WERI-Rb-1 (cell line): ENCODE measurements at regions not wholly inside any gene's neighbourhood (a gene's known extent, or its start where the extent isn't known, plus 50 kb on each side); places are given as distances from the start of the nearest gene placed in this dataset.

ENCODE experiments used
- DNase-seq: peaks from one replicate; pipeline ENCODE4 v3.0.0-alpha.2; 2020
- H3K27ac ChIP-seq: fragments of 250-450 bp; sonication (Bioruptor Pico); 2 replicates; pipeline ENCODE4 v1.5.1; 2020; ENCODE audit warnings: mild to moderate bottlenecking, moderate library complexity
- H3K27me3 ChIP-seq: fragments of 250-450 bp; sonication (Bioruptor Pico); 2 replicates; pipeline ENCODE4 v1.5.1; 2021; ENCODE audit warnings: mild to moderate bottlenecking, low read depth, moderate library complexity; ENCODE audit not compliant: insufficient read depth, severe bottlenecking
- H3K36me3 ChIP-seq: fragments of 250-450 bp; sonication (Bioruptor Pico); 2 replicates; pipeline ENCODE4 v1.5.1; 2020; ENCODE audit warnings: mild to moderate bottlenecking, moderate library complexity
- H3K4me3 ChIP-seq: 2 replicates; pipeline ENCODE4 v1.5.1; 2011; ENCODE audit warnings: low read depth, mild to moderate bottlenecking, control low read depth, low read length
- H3K9me3 ChIP-seq: fragments of 250-450 bp; sonication (Bioruptor Pico); 2 replicates; pipeline ENCODE4 v1.5.1; 2021; ENCODE audit warnings: mild to moderate bottlenecking, moderate library complexity; ENCODE audit not compliant: severe bottlenecking
- TF ChIP-seq, protein P1 (sequence below): IDR thresholded peaks from 2 replicates; pipeline ENCODE4 v1.5.1; 2011; ENCODE audit warnings: low read depth, mild to moderate bottlenecking, control low read depth, inconsistent platforms, low read length

GRCh38 chr15:57870667-57871066, 164.2 kb downstream of the POLR2M start:
- TF ChIP-seq, protein P1, sequence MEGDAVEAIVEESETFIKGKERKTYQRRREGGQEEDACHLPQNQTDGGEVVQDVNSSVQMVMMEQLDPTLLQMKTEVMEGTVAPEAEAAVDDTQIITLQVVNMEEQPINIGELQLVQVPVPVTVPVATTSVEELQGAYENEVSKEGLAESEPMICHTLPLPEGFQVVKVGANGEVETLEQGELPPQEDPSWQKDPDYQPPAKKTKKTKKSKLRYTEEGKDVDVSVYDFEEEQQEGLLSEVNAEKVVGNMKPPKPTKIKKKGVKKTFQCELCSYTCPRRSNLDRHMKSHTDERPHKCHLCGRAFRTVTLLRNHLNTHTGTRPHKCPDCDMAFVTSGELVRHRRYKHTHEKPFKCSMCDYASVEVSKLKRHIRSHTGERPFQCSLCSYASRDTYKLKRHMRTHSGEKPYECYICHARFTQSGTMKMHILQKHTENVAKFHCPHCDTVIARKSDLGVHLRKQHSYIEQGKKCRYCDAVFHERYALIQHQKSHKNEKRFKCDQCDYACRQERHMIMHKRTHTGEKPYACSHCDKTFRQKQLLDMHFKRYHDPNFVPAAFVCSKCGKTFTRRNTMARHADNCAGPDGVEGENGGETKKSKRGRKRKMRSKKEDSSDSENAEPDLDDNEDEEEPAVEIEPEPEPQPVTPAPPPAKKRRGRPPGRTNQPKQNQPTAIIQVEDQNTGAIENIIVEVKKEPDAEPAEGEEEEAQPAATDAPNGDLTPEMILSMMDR, result no peak
- DNase-seq, result no peak
- no peak overlapping the region for H3K27ac ChIP-seq
- peaks cover 3% of the 10 kb centered on the region for H3K9me3 ChIP-seq
- no peak overlapping the region for H3K4me3 ChIP-seq
- no peaks in the 10 kb centered on the region for H3K36me3 ChIP-seq
- H3K27me3 ChIP-seq, result no peaks in the 10 kb centered on the region

DNA sequence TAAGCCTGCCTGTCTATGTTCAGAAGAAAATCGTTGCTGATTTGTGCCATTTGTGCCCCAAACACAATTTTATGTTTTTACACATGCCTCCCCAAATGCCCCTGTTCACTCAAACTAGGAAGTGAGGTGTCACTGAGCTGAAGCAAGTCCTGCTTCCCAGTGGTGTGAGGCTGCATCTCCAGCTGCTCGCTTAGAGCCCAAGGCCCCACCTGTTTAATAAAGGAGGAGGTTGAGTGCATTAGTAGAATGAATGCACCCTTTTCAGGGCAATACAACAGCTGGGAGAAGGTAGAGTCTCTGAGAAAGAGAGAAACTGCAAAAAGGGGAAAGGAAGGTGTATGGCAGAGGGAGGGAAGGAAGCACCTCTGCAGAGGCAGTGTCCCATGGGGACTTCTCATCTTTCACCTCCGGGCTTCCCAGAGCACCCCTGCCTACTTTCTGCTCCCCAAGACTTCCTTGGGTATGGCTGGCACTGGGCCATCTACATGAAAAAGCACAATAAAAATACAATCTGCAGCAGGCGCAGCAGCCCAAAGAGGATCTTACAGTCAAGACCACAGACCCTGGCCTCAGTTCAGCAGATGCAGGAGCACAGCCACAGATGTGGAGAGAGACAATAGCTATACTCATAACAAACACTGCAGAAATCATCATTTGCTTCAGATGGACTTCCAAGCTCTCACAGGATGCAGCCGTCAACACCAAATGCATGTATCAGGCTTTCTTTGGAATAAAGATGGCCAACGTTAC, 165.9 kb downstream of the POLR2M start:
- Histone ChIP-seq H3K27me3 (no peaks in the 10 kb centered on the region), H3K27ac (no peak overlapping the region), H3K4me3 (no peak overlapping the region), H3K36me3 (no peaks in the 10 kb centered on the region), H3K9me3 (peaks cover 6% of the 10 kb centered on the region)
- TF ChIP-seq, protein P1, result no peak
- no peak for DNase-seq

- Histone ChIP-seq H3K9me3 (peaks cover 6% of the 10 kb centered on the region), H3K36me3 (no peaks in the 10 kb centered on the region), H3K27me3 (no peaks in the 10 kb centered on the region), H3K4me3 (no peak overlapping the region), H3K27ac (no peak overlapping the region)
- TF ChIP-seq, protein P1, result no peak
- DNase-seq, result no peak
Measured at GRCh38 chr15:57873564-57874209, 167.2 kb downstream of the POLR2M start.

GRCh38 chr15:57875347-57875746, 168.8 kb downstream of the POLR2M start:
- H3K36me3 ChIP-seq, result no peaks in the 10 kb centered on the region
- TF ChIP-seq, protein P1, result no peak
- no peak overlapping the region for H3K4me3 ChIP-seq
- DNase-seq, result no peak
- no peak overlapping the region for H3K27ac ChIP-seq
- peaks cover 6% of the 10 kb centered on the region for H3K9me3 ChIP-seq
- no peaks in the 10 kb centered on the region for H3K27me3 ChIP-seq

- no peak overlapping the region for H3K4me3 ChIP-seq
- H3K36me3 ChIP-seq, result no peaks in the 10 kb centered on the region
- H3K27me3 ChIP-seq, result no peaks in the 10 kb centered on the region
- no peak overlapping the region for H3K27ac ChIP-seq
- TF ChIP-seq, protein P1, result no peak
- DNase-seq, result no peak
- peaks cover 6% of the 10 kb centered on the region for H3K9me3 ChIP-seq
Measured at GRCh38 chr15:57878573-57878972, 172.1 kb downstream of the POLR2M start.
